HUDEP-2 (cell line): ENCODE measurements at regions not wholly inside any gene's neighbourhood (a gene's known extent, or its start where the extent isn't known, plus 50 kb on each side); places are given as distances from the start of the nearest gene placed in this dataset.
"Not testable (repeated sequence)": the region's sequence is repeated elsewhere in the genome, so short reads cannot be mapped to it uniquely, and the experiment has no call there.

Experiments
- DNase-seq, 76 experiments: peaks; one replicate each; lab custom pipeline; 2025; ENCODE audit not compliant: unreplicated experiment in 76 of 76; lab: John Stamatoyannopoulos, UW

DNA sequence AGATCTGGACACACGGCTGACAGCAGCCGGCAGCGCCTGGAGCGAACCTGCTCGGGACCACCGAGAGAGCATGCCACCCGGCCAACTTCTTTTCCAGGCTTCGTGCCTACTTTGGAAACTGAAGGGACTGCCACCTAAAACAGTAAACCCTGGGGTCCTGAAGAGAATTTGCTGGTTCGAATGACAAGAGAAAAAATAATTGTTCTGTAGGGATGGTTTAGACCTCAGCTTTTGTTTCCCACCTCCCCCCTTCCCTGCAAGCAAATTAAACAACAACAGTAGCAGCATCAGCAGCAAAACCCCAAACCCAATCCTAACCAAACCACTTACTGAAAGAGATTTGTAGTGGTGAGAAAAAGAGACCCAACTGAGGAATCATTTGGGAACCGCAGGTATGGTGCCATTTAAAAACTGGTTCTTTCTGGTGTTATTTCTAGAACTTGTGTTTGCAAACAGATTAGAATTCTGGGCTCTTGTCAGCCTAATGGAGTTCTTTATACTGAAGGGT, 105.6 kb downstream of the LEPR start:
- DNase-seq = peak in 10 of 76 experiments; percentile 7 to 55 (median 20)

DNA sequence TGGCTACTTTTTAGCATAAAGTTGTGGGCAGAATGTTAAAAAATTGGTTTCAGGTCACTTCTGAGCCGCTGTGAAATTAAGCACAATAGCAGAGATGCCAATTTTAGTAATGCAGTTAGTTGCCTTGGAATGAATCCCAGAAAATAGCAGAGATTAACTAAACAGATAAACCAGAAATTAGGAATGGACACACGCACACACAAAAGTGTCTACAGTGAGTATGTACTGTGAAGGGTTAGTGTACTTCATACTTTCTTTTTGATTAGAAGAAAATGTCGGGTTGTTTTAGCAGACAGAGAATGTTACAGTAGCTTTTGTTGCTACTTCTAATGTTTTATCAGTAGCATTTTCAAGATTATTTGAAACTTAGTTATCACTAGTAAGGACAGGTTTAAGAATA, 106.7 kb downstream of the LEPR start:
- DNase-seq = peak in 23 of 76 experiments; percentile 14 to 69 (median 30)

DNA sequence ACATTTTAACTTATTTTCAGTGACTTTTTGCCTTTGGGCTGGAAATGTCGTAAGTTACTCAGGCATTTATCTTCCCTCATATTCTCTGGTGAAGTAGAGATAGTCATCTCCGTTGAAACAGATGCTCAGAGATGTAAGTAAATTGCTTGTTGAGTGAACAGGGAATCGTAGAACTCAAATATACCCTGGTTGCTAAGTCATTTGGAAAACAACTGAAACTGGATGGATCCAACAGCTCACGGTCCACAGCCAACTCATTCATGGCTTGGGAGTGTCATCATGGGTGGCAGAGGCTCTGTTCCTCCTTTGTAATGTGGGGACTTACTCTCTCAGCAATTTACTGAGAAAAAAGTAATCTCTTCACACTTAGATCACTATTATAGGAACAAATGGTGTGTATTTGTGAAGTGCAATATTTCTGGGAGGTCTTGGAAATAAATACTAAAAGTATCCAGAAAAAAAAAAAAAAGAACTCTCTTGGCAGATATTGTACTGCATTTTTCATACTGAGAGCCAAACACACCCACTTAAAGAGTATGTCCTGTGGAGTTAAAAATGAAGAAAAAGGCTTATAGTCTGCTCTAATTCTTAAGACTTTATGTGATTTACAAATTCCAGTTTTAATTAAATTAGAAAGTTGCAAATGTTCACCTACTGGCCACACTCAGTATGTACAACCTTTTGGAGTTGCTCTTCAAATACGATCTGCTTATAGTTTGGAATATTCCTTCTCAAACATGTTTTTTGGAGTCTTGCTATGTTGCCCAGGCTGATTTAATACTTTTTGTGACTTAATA, 107.4 kb downstream of the LEPR start:
- DNase-seq = peak in 40 of 76 experiments; percentile 3 to 67 (median 28)

DNA sequence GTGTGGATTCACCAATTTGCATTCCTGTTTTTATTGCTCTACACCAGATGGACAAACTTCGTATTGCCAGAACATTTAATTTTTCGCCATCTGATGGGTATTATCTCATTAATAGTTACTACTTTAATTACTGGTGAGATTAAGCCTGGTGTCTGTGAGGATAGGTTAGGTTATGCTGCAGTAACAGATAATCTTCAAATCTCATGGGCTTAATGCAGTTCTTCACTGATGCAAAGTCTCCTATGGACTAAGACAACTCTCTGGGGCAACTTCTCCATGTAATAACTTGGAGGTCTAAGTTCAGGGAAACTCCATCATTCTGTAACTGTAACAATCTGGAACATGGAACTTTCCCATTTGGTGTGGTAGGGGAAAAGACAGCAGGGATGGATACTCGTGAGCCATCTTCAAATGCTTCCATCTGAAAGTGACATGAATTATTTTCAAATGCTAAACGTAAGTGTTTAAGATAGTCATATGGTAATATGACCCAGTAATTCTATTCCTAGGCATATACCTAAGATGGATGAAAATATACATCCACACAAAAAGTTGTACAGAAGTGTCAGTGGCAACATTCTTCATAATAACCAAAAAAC, 111.6 kb downstream of the LEPR start:
- DNase-seq = no peak

DNA sequence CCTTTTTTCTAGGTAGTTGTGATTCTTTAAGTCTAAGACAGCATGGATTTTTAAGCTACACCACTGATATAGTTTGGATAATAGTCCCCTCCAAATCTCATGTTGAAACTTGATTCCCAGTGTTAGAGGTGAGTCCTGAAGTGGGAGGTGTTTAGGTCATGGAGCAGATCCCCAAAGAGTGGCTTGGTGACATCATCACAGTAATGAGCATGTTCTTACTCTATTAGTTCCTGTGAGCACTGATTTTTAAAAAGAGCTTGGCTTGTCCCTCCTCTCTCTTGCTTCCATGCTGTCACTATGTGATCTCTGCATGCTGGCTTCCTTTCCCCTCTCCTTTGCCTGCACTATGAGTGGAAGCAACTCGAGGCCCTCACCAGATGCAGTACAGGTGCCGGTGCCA, 115.5 kb downstream of the LEPR start:
- DNase-seq = no peak

DNA sequence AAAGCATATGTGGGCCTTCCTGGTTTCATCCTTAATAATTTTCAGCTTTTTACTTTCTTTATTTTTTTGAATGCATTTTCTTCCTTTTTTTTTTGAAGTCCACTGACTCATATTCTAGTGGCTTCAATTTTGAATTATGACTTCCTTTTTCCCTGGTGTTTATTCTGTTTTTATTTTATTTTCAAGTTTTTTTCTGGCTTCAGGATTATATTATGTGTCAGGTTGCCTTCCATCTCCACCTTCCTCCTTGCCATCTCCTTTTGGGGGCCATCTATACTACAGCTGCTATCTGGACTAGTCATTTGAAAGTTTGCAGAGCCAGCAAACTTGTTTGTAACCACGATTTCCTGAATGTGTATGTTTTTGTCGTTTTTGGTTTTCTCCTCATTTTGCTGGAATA, 117.6 kb downstream of the LEPR start:
- peak in 24 of 76 experiments; percentile 6 to 56 (median 32) for DNase-seq

DNA sequence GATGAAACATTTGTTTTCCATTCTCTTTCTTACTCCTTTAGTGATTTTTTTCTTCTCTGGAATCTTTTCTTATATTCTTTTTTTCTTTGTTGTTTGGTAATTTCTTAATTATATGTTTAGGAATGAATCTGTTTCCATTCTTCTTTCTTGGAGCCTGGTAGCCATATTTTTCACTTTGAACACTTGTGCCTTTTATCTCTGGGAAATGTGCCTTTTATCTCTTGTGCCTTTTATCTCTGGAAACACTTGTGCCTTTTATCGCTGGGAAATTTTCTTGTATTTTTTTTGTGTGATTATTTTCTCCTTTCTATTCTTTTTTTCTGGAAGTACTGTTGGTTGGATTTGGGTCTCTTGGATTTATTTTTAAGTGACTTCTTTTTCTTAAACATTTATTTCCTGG, 118.2 kb downstream of the LEPR start:
- DNase-seq = peak in 21 of 76 experiments; percentile 11 to 66 (median 40)

DNA sequence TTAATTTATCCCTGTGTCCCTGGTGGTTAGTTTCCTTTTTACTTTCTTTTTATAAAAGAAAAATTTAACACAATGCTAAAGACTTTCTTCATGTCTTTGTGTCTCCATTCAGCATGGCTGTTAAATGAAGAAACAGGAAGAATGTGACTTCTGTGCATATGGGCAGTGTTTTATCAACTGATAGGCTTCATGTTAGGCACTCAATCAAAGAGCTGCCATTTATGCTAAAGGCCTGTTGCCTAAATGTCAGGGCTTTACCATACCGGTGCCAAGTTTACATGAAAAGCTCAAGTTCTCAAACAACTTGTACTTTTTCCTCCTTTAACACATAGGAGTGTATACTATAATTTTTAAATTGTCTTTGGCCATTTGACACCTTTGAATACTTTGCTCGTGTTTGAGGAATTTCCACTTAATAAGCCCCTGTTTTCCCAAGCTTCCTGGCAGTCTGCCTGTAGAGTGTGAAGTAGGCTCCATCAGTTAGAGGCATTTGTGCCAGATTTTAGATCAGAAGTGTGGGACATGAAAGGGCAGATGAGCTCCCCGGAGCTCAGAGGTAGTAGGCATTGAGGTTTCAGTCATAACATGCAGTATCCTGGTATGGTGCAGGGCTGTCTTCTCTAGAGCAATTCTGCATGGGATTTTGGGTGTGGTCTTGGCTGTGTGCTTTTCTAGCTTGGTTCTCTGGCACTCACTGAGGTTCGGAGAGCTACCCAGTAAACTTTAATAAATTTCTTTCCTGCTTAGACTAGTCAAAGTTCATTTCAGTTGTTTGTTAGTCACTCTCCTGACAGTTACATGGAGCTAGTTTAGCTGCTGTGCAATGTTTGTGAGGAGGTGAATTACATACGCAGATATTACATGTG, 119.0 kb downstream of the LEPR start:
- peak in 27 of 76 experiments; percentile 5 to 62 (median 36) for DNase-seq

DNA sequence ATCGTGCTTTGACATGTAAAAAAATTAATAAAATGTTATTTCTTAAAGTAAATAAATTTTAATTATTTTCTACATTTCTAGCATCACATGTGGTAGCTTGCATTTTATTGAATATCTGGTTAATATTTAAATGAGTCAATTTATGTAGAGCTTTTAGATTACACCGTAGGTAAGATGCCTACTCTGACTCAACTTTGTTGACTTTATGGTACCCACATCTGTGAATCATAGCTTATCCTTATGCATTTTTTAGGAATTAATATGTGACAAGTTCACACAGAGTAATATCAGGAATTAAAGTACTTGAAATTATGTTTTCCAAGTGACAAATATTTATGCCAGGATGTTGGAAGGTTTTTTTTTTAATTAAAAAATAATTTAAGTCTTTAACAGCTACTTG, 120.7 kb downstream of the LEPR start:
- no peak for DNase-seq

DNA sequence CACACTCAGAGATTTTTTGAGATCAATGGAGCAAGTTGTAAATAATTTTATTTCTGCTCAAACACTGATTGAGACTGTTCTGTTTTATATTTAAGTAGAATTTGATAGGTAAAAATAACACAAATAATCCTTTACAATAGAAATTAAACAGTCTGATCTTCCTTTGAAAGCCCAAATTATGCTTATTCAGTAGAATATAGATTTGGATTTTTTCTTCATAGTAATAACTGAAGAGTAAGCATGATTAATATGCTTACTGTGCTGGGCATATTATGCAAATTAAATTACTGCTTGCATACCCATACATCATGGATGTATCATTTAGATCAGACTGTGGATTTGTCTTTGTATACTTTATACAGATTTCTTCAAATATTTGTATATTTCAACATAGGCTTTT, 121.4 kb downstream of the LEPR start:
- DNase-seq = no peak

DNA sequence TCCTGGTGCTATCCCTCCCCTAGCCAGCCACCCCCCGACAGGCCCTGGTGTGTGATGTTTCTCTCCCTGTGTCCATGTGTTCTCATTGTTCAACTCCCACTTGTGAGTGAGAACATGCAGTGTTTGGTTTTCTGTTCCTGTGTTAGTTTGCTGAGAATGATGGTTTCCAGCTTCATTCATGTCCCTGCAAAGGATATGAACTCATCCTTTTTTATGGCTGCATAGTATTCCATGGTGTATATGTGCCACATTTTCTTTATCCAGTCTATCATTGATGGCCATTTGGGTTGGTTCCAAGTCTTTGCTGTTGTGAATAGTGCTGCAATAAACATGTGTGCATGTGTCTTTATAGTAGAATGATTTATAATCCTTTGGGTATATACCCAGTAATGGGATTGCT, 122.1 kb downstream of the LEPR start:
- DNase-seq = not testable (repeated sequence)

DNA sequence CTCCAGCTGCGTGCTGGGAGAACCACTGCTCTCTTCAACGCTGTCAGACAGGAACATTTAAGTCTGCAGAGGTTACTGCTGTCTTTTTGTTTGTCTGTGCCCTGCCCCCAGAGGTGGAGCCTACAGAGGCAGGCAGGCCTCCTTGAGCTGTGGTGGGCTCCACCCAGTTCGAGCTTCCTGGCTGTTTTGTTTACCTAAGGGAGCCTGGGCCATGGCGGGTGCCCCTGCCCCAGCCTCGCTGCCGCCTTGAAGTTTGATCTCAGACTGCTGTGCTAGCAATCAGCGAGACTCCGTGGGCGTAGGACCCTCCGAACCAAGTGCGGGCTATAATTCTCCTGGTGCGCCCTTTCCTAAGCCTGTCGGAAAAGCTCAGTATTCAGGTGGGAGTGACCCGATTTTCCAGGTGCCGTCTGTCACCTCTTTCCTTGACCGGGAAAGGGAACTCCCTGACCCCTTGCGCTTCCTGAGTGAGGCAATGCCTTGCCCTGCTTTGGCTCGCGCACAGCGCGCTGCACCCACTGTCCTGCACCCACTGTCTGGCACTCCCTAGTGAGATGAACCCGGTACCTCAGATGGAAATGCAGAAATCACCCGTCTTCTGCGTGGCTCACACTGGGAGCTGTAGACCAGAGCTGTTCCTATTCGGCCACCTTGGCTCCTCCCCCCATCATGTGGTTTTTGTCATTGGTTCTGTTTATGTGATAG, 130.0 kb downstream of the LEPR start:
- not testable (repeated sequence) for DNase-seq

DNA sequence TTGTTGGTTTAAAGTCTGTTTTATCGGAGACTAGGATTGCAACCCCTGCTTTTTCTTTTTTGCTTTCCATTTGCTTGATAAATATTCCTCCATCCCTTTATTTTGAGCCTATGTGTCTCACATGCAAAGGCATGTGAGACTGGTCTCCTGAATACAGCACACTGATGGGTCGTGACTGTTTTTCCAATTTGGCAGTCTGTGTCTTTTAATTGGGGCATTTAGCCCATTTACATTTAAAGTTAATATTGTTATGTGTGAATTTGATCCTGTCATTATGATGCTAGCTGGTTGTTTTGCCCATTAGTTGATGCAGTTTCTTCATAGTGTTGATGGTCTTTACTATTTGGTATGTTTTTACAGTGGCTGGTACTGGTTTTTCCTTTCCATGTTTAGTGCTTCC, 132.0 kb downstream of the LEPR start:
- not testable (repeated sequence) for DNase-seq

DNA sequence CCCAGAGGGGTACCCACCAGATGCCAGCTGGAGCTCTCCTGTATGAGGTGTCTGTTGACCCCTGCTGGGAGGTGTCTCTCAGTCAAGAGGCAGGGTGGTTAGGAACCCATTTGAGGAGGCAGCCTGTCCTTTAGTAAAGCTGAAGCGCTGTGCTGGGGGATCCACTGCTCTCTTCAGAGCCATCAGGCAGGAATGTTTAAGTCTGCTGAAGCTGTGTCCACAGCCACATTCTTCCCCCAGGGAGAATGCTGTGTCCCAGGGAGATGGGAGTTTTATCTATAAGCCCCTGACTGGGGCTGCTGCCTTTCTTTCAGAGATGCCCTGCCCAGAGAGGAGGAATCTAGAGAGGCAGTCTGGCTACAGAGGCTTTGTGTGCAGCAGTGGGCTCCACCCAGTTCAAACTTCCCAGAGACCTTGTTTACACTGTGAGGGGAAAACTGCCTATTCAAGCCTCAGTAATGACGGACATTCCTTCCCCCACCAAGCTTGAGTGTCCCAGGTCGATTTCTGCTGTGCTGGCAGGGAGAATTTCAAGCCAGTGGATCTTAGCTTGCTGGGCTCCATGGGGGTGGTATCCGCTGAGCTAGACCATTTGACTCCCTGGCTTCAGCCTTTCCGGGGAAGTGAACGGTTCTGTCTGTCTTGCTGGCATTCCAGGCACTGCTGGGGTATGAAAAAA, 133.8 kb downstream of the LEPR start:
- DNase-seq = not testable (repeated sequence)

DNA sequence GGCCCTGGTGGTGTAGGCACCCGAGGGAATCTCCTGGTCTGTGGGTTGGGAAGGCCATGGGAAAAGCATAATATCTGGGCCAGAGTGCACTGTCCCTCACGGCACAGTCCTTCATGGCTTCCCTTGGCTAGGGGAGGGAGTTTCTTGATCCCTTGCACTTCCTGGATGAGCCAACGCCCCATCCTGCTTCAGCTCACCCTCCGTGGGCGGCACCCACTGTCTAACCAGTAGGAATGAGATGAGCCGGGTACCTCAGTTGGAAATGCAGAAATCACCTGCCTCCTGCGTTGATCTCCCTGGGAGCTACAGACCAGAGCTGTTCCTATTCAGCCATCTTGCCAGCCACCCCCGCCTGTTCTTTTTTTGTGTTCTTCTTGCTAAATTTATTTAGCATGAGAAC, 134.4 kb downstream of the LEPR start:
- DNase-seq = no peak

DNA sequence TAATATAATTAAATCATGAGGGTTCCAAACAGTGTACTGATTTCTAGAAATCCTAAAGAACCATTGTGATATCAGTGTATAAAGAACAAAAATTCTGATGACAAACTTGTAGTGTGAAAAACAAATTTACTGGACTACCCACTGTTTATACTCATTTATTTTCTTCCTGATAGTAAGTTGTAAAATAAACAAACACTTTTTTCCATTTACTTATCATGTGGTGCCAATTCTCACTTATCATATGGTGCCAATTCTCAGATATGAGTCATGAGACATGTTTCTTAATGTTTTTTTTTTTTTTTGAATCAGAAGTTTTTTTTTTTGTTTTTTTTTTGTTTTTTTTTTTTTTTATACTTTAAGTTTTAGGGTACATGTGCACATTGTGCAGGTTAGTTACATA, 137.7 kb downstream of the LEPR start:
- DNase-seq = peak in 4 of 76 experiments; percentile 7 to 32 (median 24)

DNA sequence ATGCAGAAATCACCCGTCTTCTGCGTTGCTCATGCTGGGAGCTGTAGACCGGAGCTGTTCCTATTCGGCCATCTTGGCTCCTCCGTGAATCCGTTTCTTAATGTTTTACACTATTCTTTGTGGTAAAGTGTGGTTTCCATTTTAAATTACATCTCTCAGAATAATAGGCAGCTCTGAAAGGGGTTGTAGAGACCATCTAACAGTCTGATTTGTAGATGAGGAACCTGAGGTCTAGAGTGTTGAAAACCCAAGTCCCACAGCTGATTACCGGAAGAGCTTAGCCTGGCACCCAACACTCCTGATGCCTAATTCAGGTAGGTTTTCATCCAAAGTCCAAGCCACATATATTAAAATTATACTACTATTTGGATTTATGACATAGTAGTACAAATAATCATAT, 144.0 kb downstream of the LEPR start:
- no peak for DNase-seq

DNA sequence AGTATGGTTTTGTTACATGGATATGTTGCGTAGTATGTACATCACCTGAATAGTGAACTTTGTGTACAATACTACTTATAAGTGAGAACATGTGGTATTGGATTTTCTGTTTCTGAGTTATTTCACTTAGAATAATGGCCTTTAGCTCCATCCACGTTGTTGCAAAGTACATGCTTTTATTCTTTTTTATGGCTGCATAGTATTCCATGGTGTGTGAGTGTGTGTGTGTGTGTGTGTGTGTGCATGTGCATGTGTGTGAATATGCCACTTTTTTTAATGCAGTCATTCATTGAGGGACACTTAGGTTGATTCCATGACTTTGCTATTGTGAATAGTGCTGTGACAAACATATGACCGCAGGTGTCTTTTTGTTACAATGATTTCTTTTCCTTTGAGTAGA, 147.8 kb downstream of the LEPR start:
- DNase-seq = no peak

DNA sequence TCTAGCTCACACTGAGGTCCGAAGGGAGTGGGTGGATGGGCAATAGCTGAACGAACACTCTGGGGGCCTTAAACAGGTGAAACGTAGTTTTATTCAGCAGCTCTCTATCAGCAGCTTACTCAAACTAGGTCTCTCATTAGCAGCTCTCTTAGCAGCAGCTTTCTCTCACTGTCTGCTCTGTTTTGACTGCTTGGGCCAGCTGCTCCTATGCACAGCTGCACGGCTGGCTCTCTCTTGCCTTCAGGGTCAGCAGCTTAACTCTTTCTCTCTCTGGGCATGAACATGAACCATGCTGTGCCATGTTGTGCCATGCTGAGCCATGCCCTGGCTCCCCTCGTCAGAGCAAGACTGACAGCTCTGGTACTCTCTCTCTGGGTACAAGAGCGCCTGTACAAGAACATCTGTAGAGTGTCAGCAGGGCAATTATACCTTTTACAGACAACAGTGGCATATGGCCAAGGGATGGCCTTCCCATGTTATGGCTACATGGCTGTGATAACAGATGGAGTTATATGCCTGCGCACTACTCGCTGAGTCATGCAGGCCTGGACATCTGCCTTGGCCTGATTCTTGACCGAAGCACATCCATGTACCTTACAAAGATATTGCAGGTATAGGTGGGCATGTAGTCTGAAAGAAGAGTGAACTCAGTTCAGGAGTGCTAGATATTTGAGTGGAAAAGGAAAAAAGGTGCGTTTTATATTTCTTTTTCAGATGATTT, 152.4 kb downstream of the LEPR start:
- DNase-seq = no peak
